ENCODE measurements at regions not wholly inside any gene's neighbourhood (a gene's known extent, or its start where the extent isn't known, plus 50 kb on each side); places are given as distances from the start of the nearest gene placed in this dataset.
A peak's percentile ranks its signal among the peaks of the same experiment; 100 is the strongest.

- TF ChIP-seq, protein P1, sequence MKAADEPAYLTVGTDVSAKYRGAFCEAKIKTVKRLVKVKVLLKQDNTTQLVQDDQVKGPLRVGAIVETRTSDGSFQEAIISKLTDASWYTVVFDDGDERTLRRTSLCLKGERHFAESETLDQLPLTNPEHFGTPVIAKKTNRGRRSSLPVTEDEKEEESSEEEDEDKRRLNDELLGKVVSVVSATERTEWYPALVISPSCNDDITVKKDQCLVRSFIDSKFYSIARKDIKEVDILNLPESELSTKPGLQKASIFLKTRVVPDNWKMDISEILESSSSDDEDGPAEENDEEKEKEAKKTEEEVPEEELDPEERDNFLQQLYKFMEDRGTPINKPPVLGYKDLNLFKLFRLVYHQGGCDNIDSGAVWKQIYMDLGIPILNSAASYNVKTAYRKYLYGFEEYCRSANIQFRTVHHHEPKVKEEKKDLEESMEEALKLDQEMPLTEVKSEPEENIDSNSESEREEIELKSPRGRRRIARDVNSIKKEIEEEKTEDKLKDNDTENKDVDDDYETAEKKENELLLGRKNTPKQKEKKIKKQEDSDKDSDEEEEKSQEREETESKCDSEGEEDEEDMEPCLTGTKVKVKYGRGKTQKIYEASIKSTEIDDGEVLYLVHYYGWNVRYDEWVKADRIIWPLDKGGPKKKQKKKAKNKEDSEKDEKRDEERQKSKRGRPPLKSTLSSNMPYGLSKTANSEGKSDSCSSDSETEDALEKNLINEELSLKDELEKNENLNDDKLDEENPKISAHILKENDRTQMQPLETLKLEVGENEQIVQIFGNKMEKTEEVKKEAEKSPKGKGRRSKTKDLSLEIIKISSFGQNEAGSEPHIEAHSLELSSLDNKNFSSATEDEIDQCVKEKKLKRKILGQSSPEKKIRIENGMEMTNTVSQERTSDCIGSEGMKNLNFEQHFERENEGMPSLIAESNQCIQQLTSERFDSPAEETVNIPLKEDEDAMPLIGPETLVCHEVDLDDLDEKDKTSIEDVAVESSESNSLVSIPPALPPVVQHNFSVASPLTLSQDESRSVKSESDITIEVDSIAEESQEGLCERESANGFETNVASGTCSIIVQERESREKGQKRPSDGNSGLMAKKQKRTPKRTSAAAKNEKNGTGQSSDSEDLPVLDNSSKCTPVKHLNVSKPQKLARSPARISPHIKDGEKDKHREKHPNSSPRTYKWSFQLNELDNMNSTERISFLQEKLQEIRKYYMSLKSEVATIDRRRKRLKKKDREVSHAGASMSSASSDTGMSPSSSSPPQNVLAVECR (CRISPR knock-in tag; IDR thresholded peaks at IDR 0.05; ENCODE audit: borderline replicate concordance) = peak; percentile 34; the same call in 1 of the 2 replicates
- TF ChIP-seq, protein P2, sequence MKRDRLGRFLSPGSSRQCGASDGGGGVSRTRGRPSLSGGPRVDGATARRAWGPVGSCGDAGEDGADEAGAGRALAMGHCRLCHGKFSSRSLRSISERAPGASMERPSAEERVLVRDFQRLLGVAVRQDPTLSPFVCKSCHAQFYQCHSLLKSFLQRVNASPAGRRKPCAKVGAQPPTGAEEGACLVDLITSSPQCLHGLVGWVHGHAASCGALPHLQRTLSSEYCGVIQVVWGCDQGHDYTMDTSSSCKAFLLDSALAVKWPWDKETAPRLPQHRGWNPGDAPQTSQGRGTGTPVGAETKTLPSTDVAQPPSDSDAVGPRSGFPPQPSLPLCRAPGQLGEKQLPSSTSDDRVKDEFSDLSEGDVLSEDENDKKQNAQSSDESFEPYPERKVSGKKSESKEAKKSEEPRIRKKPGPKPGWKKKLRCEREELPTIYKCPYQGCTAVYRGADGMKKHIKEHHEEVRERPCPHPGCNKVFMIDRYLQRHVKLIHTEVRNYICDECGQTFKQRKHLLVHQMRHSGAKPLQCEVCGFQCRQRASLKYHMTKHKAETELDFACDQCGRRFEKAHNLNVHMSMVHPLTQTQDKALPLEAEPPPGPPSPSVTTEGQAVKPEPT (CRISPR knock-in tag; IDR thresholded peaks at IDR 0.05; ENCODE audit: low read depth) = no peak
- TF ChIP-seq ZHX2 (IDR thresholded peaks at IDR 0.05; ENCODE audit: low read depth) (no peak), ZHX2 (CRISPR knock-in tag; IDR thresholded peaks at IDR 0.05; ENCODE audit: borderline replicate concordance) (no peak), HMGA1 (CRISPR knock-in tag; conservative IDR thresholded peaks at IDR 0.05) (no peak), U2AF1 (optimal IDR thresholded peaks at IDR 0.05; ENCODE audit: low read depth, low read length) (no peak), SETDB1 (CRISPR knock-in tag; IDR thresholded peaks at IDR 0.05; ENCODE audit: borderline replicate concordance) (no peak), CENPT (CRISPR knock-in tag; IDR thresholded peaks at IDR 0.05; ENCODE audit: low read depth) (no peak), CREB3 (CRISPR knock-in tag; IDR thresholded peaks at IDR 0.05) (no peak), ARID2 (CRISPR knock-in tag; IDR thresholded peaks at IDR 0.05; ENCODE audit: borderline replicate concordance) (no peak), RARG (CRISPR knock-in tag; IDR thresholded peaks at IDR 0.05; ENCODE audit: low read depth) (no peak), SMARCE1 (IDR thresholded peaks at IDR 0.05; ENCODE audit: borderline replicate concordance) (no peak), CREM (IDR thresholded peaks at IDR 0.05) (peak; percentile 96), CREM (CRISPR knock-in tag; IDR thresholded peaks at IDR 0.05) (no peak), KLF15 (CRISPR knock-in tag; IDR thresholded peaks at IDR 0.05; ENCODE audit: borderline replicate concordance) (no peak)
- TF ChIP-seq, protein P3, sequence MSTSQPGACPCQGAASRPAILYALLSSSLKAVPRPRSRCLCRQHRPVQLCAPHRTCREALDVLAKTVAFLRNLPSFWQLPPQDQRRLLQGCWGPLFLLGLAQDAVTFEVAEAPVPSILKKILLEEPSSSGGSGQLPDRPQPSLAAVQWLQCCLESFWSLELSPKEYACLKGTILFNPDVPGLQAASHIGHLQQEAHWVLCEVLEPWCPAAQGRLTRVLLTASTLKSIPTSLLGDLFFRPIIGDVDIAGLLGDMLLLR (CRISPR knock-in tag; IDR thresholded peaks at IDR 0.05) = no peak
Observed at GRCh38 chr21:15211491-15212133, 146.8 kb upstream of the NRIP1 start (continued).
